ENCODE measurements at regions not wholly inside any gene's neighbourhood (a gene's known extent, or its start where the extent isn't known, plus 50 kb on each side); places are given as distances from the start of the nearest gene placed in this dataset.

GRCh38 chr9:86843206-86843605, 104.1 kb downstream of the GAS1 start:
- no peaks in the 10 kb centered on the region for H3K9me3 ChIP-seq (replicated peaks; ENCODE audit: control insufficient read depth, insufficient read depth, low read depth, low read length)
- no peak overlapping the region for H2AFZ ChIP-seq (ENCODE audit: low read depth, low read length)
- no peak overlapping the region for H3K4me3 ChIP-seq
- intact Hi-C loops (cut with micrococcal nuclease) (no loop called here), in situ Hi-C loops (cut with MboI) (no loop called here)
- FAIRE-seq, result no peak
- H3K4me2 ChIP-seq (ENCODE audit: insufficient read depth, low read length), result no peak overlapping the region
- no peaks in the 10 kb centered on the region for H3K79me2 ChIP-seq (ENCODE audit: control insufficient read depth, insufficient read depth, low read length)
- DNase-seq (ENCODE audit: extremely low read depth in 1 of 4, low spot score in 3 of 4), result no peak
- peaks cover 0 to 6% of the 10 kb centered on the region in 2 experiments; a peak in 2 of 5 replicates for H3K27me3 ChIP-seq (ENCODE audit: control insufficient read depth in 2 of 2, insufficient read depth in 2 of 2, low read length in 2 of 2)
- no peak overlapping the region for H3K27ac ChIP-seq (ENCODE audit: extremely low read depth, low read depth, low read length)
- no peak for ATAC-seq
- WGBS (ENCODE audit: insufficient coverage, low coverage, missing lambda C conversion rate), result 0% methylated on average over 1 of the region's 1 CpG
- no peaks in the 10 kb centered on the region for H3K9me1 ChIP-seq (ENCODE audit: control insufficient read depth, insufficient read depth, low read length)
- no peaks in the 10 kb centered on the region for H4K20me1 ChIP-seq (replicated peaks; ENCODE audit: control insufficient read depth, insufficient read depth, low read length)
- BruUV-seq (replicated peaks), result no TSS peak
- H3K36me3 ChIP-seq (ENCODE audit: control insufficient read depth, insufficient read depth, low read length), result no peaks in the 10 kb centered on the region
- ChIA-PET POLR2A (no interaction called here), CTCF (ENCODE audit: low intra/inter-chr PET ratio) (no interaction called here)
- H3K4me1 ChIP-seq (replicated peaks in 1 of 2; ENCODE audit: control insufficient read depth in 2 of 2, insufficient read depth in 2 of 2, low read length in 2 of 2), result no peaks in the 10 kb centered on the region
- TF ChIP-seq KAT8 (IDR thresholded peaks at IDR 0.05; ENCODE audit: low read depth) (no peak), ATF7 (IDR thresholded peaks at IDR 0.05) (no peak)
- TF ChIP-seq, protein P1, sequence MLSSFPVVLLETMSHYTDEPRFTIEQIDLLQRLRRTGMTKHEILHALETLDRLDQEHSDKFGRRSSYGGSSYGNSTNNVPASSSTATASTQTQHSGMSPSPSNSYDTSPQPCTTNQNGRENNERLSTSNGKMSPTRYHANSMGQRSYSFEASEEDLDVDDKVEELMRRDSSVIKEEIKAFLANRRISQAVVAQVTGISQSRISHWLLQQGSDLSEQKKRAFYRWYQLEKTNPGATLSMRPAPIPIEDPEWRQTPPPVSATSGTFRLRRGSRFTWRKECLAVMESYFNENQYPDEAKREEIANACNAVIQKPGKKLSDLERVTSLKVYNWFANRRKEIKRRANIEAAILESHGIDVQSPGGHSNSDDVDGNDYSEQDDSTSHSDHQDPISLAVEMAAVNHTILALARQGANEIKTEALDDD (IDR thresholded peaks at IDR 0.05), result no peak
- no peak overlapping the region for H3K9ac ChIP-seq (ENCODE audit: insufficient read depth in 1 of 2, low read depth in 2 of 2, low read length in 2 of 2)

- DNase-seq (ENCODE audit: extremely low read depth in 1 of 4, low spot score in 3 of 4) (no peak), ATAC-seq (no peak), FAIRE-seq (no peak)
- Histone ChIP-seq H3K4me2 (ENCODE audit: insufficient read depth, low read length) (no peak overlapping the region), H3K4me1 (replicated peaks in 1 of 2; ENCODE audit: control insufficient read depth in 2 of 2, insufficient read depth in 2 of 2, low read length in 2 of 2) (no peaks in the 10 kb centered on the region), H3K27ac (ENCODE audit: extremely low read depth, low read depth, low read length) (no peak overlapping the region), H3K9ac (ENCODE audit: insufficient read depth in 1 of 2, low read depth in 2 of 2, low read length in 2 of 2) (no peak overlapping the region), H3K36me3 (ENCODE audit: control insufficient read depth, insufficient read depth, low read length) (no peaks in the 10 kb centered on the region), H3K79me2 (ENCODE audit: control insufficient read depth, insufficient read depth, low read length) (no peaks in the 10 kb centered on the region), H3K9me3 (replicated peaks; ENCODE audit: control insufficient read depth, insufficient read depth, low read depth, low read length) (no peaks in the 10 kb centered on the region), H2AFZ (ENCODE audit: low read depth, low read length) (no peak overlapping the region), H3K27me3 (ENCODE audit: control insufficient read depth in 2 of 2, insufficient read depth in 2 of 2, low read length in 2 of 2) (peaks cover 0 to 11% of the 10 kb centered on the region in 2 experiments; a peak in 2 of 5 replicates), H4K20me1 (replicated peaks; ENCODE audit: control insufficient read depth, insufficient read depth, low read length) (no peaks in the 10 kb centered on the region), H3K9me1 (ENCODE audit: control insufficient read depth, insufficient read depth, low read length) (no peaks in the 10 kb centered on the region), H3K4me3 (no peak overlapping the region)
- no TSS peak for BruUV-seq (replicated peaks)
- WGBS (ENCODE audit: insufficient coverage, low coverage, missing lambda C conversion rate), result 0% methylated on average over 6 of the region's 6 CpGs
- intact Hi-C loops (cut with micrococcal nuclease), result no loop called here
- TF ChIP-seq CGGBP1 (CRISPR knock-in tag; IDR thresholded peaks at IDR 0.05), result no peak
- TF ChIP-seq GATAD2A (IDR thresholded peaks at IDR 0.05), result no peak
- no peak for TF ChIP-seq ZNF324 (CRISPR knock-in tag; IDR thresholded peaks at IDR 0.05)
- TF ChIP-seq SMARCE1 (IDR thresholded peaks at IDR 0.05), result no peak
- no peak for TF ChIP-seq FOXK2 (conservative IDR thresholded peaks at IDR 0.05 in 1 of 2, IDR thresholded peaks at IDR 0.05 in 1 of 2; ENCODE audit: low read depth in 2 of 2)
- TF ChIP-seq MYNN (IDR thresholded peaks at IDR 0.05), result no peak
- no peak for TF ChIP-seq MYNN (CRISPR knock-in tag; IDR thresholded peaks at IDR 0.05)
- TF ChIP-seq L3MBTL2 (IDR thresholded peaks at IDR 0.05), result no peak
- CTCF ChIA-PET (ENCODE audit: low intra/inter-chr PET ratio), result no interaction called here
- in situ Hi-C loops (cut with MboI), result no loop called here
- POLR2A ChIA-PET, result no interaction called here
These were observed 104.7 kb downstream of the GAS1 start for GRCh38 chr9:86842573-86842972.

Measured in K562 (cell line).